ENCODE measurements at regions not wholly inside any gene's neighbourhood (a gene's known extent, or its start where the extent isn't known, plus 50 kb on each side); places are given as distances from the start of the nearest gene placed in this dataset.

DNA sequence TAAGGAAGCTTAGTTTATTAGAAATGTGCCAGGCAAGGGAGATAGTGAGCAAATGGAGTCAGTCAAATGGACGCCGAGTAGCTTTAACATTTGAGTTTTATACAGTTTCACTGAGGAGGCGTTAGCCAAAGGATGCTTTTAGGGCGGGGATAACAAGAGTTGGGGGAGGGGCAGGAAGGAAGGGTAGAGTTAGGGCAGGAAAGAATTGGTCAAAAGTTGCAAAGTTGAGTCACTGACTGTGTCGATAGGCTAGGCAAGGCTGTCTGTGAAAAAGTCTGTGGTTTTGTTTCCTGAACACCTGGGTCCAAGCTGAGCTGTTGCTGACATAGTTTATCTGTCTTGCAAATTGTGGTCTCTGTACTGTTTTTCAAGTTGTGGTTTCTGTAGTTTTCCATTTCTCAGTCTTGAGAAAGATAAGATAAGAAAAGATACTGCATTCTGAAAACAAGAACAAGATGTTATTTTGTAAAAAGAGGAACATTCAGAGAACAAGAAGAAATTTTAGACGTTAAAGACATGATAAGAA is 62.6 kb upstream of the RESF1 start:
- Histone ChIP-seq H3K4me1 (peaks cover 6% of the 10 kb centered on the region; the same call in 1 of the 3 replicates), H3K4me2 (no peak overlapping the region), H3K4me3 (no peak overlapping the region), H3K9me3 (no peaks in the 10 kb centered on the region), H3K27ac (no peak overlapping the region)
- no peak for DNase-seq (ENCODE audit: low read depth in 1 of 2, low spot score in 1 of 2)
- WGBS (ENCODE audit: missing lambda C conversion rate): 65% methylated on average over 6 of the region's 6 CpGs
- no peak for ATAC-seq
- TF ChIP-seq KDM1A (IDR thresholded peaks at IDR 0.05; ENCODE audit: low read depth): no peak
- TF ChIP-seq, protein P1, sequence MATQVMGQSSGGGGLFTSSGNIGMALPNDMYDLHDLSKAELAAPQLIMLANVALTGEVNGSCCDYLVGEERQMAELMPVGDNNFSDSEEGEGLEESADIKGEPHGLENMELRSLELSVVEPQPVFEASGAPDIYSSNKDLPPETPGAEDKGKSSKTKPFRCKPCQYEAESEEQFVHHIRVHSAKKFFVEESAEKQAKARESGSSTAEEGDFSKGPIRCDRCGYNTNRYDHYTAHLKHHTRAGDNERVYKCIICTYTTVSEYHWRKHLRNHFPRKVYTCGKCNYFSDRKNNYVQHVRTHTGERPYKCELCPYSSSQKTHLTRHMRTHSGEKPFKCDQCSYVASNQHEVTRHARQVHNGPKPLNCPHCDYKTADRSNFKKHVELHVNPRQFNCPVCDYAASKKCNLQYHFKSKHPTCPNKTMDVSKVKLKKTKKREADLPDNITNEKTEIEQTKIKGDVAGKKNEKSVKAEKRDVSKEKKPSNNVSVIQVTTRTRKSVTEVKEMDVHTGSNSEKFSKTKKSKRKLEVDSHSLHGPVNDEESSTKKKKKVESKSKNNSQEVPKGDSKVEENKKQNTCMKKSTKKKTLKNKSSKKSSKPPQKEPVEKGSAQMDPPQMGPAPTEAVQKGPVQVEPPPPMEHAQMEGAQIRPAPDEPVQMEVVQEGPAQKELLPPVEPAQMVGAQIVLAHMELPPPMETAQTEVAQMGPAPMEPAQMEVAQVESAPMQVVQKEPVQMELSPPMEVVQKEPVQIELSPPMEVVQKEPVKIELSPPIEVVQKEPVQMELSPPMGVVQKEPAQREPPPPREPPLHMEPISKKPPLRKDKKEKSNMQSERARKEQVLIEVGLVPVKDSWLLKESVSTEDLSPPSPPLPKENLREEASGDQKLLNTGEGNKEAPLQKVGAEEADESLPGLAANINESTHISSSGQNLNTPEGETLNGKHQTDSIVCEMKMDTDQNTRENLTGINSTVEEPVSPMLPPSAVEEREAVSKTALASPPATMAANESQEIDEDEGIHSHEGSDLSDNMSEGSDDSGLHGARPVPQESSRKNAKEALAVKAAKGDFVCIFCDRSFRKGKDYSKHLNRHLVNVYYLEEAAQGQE (IDR thresholded peaks at IDR 0.05): no peak
- TF ChIP-seq RFX5 (IDR thresholded peaks at IDR 0.05): no peak
- TF ChIP-seq, protein P2, sequence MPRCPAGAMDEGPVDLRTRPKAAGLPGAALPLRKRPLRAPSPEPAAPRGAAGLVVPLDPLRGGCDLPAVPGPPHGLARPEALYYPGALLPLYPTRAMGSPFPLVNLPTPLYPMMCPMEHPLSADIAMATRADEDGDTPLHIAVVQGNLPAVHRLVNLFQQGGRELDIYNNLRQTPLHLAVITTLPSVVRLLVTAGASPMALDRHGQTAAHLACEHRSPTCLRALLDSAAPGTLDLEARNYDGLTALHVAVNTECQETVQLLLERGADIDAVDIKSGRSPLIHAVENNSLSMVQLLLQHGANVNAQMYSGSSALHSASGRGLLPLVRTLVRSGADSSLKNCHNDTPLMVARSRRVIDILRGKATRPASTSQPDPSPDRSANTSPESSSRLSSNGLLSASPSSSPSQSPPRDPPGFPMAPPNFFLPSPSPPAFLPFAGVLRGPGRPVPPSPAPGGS (IDR thresholded peaks at IDR 0.05): no peak
- TF ChIP-seq ESRRA (IDR thresholded peaks at IDR 0.05; ENCODE audit: borderline replicate concordance, low read length): no peak
- no peak for TF ChIP-seq EHMT2 (IDR thresholded peaks at IDR 0.05; ENCODE audit: low read depth)
- no peak for TF ChIP-seq ZSCAN20 (CRISPR knock-in tag; IDR thresholded peaks at IDR 0.05)
- no peak for TF ChIP-seq RARB (CRISPR knock-in tag; IDR thresholded peaks at IDR 0.05)
- no peak for TF ChIP-seq PHF8 (IDR thresholded peaks at IDR 0.05; ENCODE audit: borderline replicate concordance, low read depth)
- no peak for TF ChIP-seq HOXB13 (CRISPR knock-in tag; IDR thresholded peaks at IDR 0.05; ENCODE audit: low read depth)
- TF ChIP-seq, protein P3, sequence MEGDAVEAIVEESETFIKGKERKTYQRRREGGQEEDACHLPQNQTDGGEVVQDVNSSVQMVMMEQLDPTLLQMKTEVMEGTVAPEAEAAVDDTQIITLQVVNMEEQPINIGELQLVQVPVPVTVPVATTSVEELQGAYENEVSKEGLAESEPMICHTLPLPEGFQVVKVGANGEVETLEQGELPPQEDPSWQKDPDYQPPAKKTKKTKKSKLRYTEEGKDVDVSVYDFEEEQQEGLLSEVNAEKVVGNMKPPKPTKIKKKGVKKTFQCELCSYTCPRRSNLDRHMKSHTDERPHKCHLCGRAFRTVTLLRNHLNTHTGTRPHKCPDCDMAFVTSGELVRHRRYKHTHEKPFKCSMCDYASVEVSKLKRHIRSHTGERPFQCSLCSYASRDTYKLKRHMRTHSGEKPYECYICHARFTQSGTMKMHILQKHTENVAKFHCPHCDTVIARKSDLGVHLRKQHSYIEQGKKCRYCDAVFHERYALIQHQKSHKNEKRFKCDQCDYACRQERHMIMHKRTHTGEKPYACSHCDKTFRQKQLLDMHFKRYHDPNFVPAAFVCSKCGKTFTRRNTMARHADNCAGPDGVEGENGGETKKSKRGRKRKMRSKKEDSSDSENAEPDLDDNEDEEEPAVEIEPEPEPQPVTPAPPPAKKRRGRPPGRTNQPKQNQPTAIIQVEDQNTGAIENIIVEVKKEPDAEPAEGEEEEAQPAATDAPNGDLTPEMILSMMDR (IDR thresholded peaks at IDR 0.05): no peak
- no peak for TF ChIP-seq ZNF302 (CRISPR knock-in tag; IDR thresholded peaks at IDR 0.05)
- TF ChIP-seq RAD21 (conservative IDR thresholded peaks at IDR 0.05 in 1 of 2, IDR thresholded peaks at IDR 0.05 in 1 of 2): no peak
- TF ChIP-seq MYC (IDR thresholded peaks at IDR 0.05; ENCODE audit: borderline replicate concordance, low read length): no peak
- no peak for TF ChIP-seq CHD4 (IDR thresholded peaks at IDR 0.05; ENCODE audit: borderline replicate concordance)
- TF ChIP-seq SREBF2 (IDR thresholded peaks at IDR 0.05): no peak
- CTCF ChIA-PET: interaction anchor here (0.6 to 1.5 kb wide), 3 partner anchors 17 to 139 kb away, joined by 3 read pairs; no protein-coding TSS in a partner anchor
- POLR2A ChIA-PET: no interaction called here
- no peak for FAIRE-seq

DNA sequence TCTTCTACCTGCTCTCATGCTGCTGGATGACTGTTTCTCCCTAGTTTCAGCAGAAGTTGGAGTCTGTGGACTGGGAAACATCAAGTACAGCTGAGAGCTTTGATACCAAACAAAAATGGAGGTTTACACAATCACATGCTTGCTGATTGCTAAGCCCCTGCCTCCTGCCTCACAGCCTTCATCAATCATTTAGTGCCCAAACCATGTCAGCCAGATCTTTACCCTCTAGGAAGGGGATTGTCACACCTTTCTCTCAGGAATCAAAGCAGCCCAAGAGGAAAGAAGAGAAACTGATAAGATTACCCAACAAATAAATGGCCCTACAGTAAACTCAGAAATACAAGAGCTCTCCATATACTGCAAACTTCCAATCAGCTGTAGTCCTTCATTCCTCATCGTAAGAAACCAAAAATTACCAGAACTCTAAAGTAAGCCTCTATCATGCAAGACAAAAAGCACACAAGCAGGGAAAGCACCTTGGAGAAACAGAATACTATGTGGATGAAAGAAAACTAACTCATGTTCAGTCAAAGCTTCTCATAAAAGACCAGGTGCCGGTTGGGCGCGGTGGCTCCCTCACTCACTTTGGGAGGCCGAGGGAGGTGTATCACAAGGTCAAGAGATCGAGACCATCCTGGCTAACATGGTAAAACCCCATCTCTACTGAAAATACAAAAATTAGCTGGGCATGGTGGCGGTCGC is 63.6 kb upstream of the RESF1 start:
- ChIA-PET POLR2A (no interaction called here), CTCF (interaction anchor here (1.2 to 1.5 kb wide), 2 partner anchors 16 to 43 kb away, joined by 3 read pairs; no protein-coding TSS in a partner anchor)
- no peak overlapping the region for H3K4me3 ChIP-seq
- FAIRE-seq (no peak), ATAC-seq (no peak), DNase-seq (ENCODE audit: low read depth in 1 of 2, low spot score in 1 of 2) (no peak)
- WGBS (ENCODE audit: missing lambda C conversion rate): 83% methylated on average over 8 of the region's 8 CpGs
- no peak overlapping the region for H3K4me2 ChIP-seq
- no peak overlapping the region for H3K27ac ChIP-seq
- peaks cover 6% of the 10 kb centered on the region; the same call in 1 of the 3 replicates for H3K4me1 ChIP-seq
- H3K9me3 ChIP-seq: no peaks in the 10 kb centered on the region
- TF ChIP-seq RAD21 (conservative IDR thresholded peaks at IDR 0.05 in 1 of 2, IDR thresholded peaks at IDR 0.05 in 1 of 2) (no peak), SMC3 (IDR thresholded peaks at IDR 0.05) (no peak), POLR2A (IDR thresholded peaks at IDR 0.05; ENCODE audit: low read length) (no peak), MAFK (IDR thresholded peaks at IDR 0.05; ENCODE audit: partially characterized antibody) (no peak), NFE2L2 (conservative IDR thresholded peaks at IDR 0.05; ENCODE audit: low read length) (no peak), GATA3 (IDR thresholded peaks at IDR 0.05; ENCODE audit: borderline replicate concordance) (no peak), RNF2 (IDR thresholded peaks at IDR 0.05; ENCODE audit: borderline replicate concordance, low read depth) (no peak), HOXB13 (CRISPR knock-in tag; IDR thresholded peaks at IDR 0.05; ENCODE audit: low read depth) (no peak), CEBPB (IDR thresholded peaks at IDR 0.05) (no peak), ZSCAN20 (CRISPR knock-in tag; IDR thresholded peaks at IDR 0.05) (no peak)
- TF ChIP-seq, protein P1 (IDR thresholded peaks at IDR 0.05): no peak
- TF ChIP-seq, protein P4, sequence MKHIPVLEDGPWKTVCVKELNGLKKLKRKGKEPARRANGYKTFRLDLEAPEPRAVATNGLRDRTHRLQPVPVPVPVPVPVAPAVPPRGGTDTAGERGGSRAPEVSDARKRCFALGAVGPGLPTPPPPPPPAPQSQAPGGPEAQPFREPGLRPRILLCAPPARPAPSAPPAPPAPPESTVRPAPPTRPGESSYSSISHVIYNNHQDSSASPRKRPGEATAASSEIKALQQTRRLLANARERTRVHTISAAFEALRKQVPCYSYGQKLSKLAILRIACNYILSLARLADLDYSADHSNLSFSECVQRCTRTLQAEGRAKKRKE (CRISPR knock-in tag; IDR thresholded peaks at IDR 0.05; ENCODE audit: low read depth): no peak
